ENCODE measurements at regions not wholly inside any gene's neighbourhood (a gene's known extent, or its start where the extent isn't known, plus 50 kb on each side); places are given as distances from the start of the nearest gene placed in this dataset.

GRCh38 chr13:90493667-90494066, 853.8 kb upstream of the MIR17HG start:
- TF ChIP-seq CTCF (IDR thresholded peaks at IDR 0.05) (no peak), POLR2A (IDR thresholded peaks at IDR 0.05) (no peak)
